Transverse colon (tissue), 3 donors: ENCODE measurements at regions not wholly inside any gene's neighbourhood (a gene's known extent, or its start where the extent isn't known, plus 50 kb on each side); places are given as distances from the start of the nearest gene placed in this dataset.

Source experiments
- CTCF ChIP-seq, 5 experiments: fragments of 200-600 bp in 3 of 5; fragments of 450-650 bp in 2 of 5; sonication (generic) in 3 of 5; IDR thresholded peaks; 1 replicate in 2 of 5; 2 replicates in 3 of 5; pipeline ENCODE4 v1.5.1; 2016 to 2017; ENCODE audit warnings: antibody characterized with exemption in 5 of 5, inconsistent platforms in 3 of 5, mild to moderate bottlenecking in 2 of 5, moderate library complexity in 1 of 5
- POLR2A ChIP-seq: fragments of 450-650 bp; IDR thresholded peaks from one replicate; pipeline ENCODE4 v1.6.1; 2016; ENCODE audit warnings: antibody characterized with exemption, mild to moderate bottlenecking, moderate library complexity

- no peak for TF ChIP-seq POLR2A
- TF ChIP-seq CTCF (IDR thresholded peaks at IDR 0.05) = no peak
These were observed 159.9 kb upstream of the MED14 start for GRCh38 chrX:40895246-40895645.
